GM21529 (cell line): ENCODE measurements at regions not wholly inside any gene's neighbourhood (a gene's known extent, or its start where the extent isn't known, plus 50 kb on each side); places are given as distances from the start of the nearest gene placed in this dataset.
A peak's percentile ranks its signal among the peaks of the same experiment; 100 is the strongest.

Experiments
- ATAC-seq: cut with Tn5 transposase; IDR thresholded peaks from one replicate; pipeline ENCODE4 v1.9.1; 2021; ENCODE audit not compliant: unreplicated experiment

GRCh38 chrX:110863883-110864282 is 68.3 kb upstream of the CHRDL1 start:
- ATAC-seq, result no peak

GRCh38 chrX:110858565-110858964 is 62.9 kb upstream of the CHRDL1 start:
- no peak for ATAC-seq

- no peak for ATAC-seq
Observed at GRCh38 chrX:110853610-110854009, 58.0 kb upstream of the CHRDL1 start.

- peak; percentile 37 for ATAC-seq
Observed at GRCh38 chrX:110852180-110852579, 56.6 kb upstream of the CHRDL1 start.

- ATAC-seq, result peak; percentile 34
Observed at GRCh38 chrX:110851780-110852179, 56.2 kb upstream of the CHRDL1 start.

GRCh38 chrX:110847334-110847733 is 51.7 kb upstream of the CHRDL1 start:
- ATAC-seq, result peak; percentile 74

GRCh38 chrX:110846071-110846470 is 50.5 kb upstream of the CHRDL1 start:
- no peak for ATAC-seq
